ENCODE measurements at regions not wholly inside any gene's neighbourhood (a gene's known extent, or its start where the extent isn't known, plus 50 kb on each side); places are given as distances from the start of the nearest gene placed in this dataset.

- no peak overlapping the region for H3K4me3 ChIP-seq
- no peak for TF ChIP-seq CTCF (IDR thresholded peaks at IDR 0.05)
- DNase-seq (no peak), ATAC-seq (no peak)
- H3K36me3 ChIP-seq (ENCODE audit: low read depth) = no peaks in the 10 kb centered on the region
- intact Hi-C loops (cut with DNase I, micrococcal nuclease) = no loop called here
- no peaks in the 10 kb centered on the region for H3K4me1 ChIP-seq (ENCODE audit: low read depth)
- H3K9me3 ChIP-seq = no peaks in the 10 kb centered on the region
These were observed 205.4 kb upstream of the TSC22D2 start for GRCh38 chr3:150202711-150203110.

GRCh38 chr3:150194957-150195356 is 213.1 kb upstream of the TSC22D2 start:
- no peak for TF ChIP-seq CTCF (IDR thresholded peaks at IDR 0.05)
- Histone ChIP-seq H3K9me3 (no peaks in the 10 kb centered on the region), H3K4me1 (ENCODE audit: low read depth) (no peaks in the 10 kb centered on the region), H3K4me3 (no peak overlapping the region), H3K36me3 (ENCODE audit: low read depth) (no peaks in the 10 kb centered on the region)
- ATAC-seq (no peak), DNase-seq (no peak)
- intact Hi-C loops (cut with DNase I, micrococcal nuclease) = no loop called here

- H3K4me1 ChIP-seq (ENCODE audit: low read depth) = no peaks in the 10 kb centered on the region
- no peak for ATAC-seq
- intact Hi-C loops (cut with DNase I, micrococcal nuclease) = no loop called here
- H3K4me3 ChIP-seq = no peak overlapping the region
- no peaks in the 10 kb centered on the region for H3K9me3 ChIP-seq
- H3K36me3 ChIP-seq (ENCODE audit: low read depth) = no peaks in the 10 kb centered on the region
- no peak for TF ChIP-seq CTCF (IDR thresholded peaks at IDR 0.05)
- DNase-seq = no peak
These were observed 213.6 kb upstream of the TSC22D2 start for GRCh38 chr3:150194513-150194912.

- no peak for TF ChIP-seq CTCF (IDR thresholded peaks at IDR 0.05)
- no peaks in the 10 kb centered on the region for H3K9me3 ChIP-seq
- ATAC-seq = peak; percentile 47
- H3K4me3 ChIP-seq = no peak overlapping the region
- H3K36me3 ChIP-seq (ENCODE audit: low read depth) = no peaks in the 10 kb centered on the region
- intact Hi-C loops (cut with DNase I, micrococcal nuclease) = loop anchor here (5.0 to 10.0 kb wide), 2 partner anchors 217 to 220 kb away; no protein-coding TSS in a partner anchor
- peaks cover 4% of the 10 kb centered on the region for H3K4me1 ChIP-seq (ENCODE audit: low read depth)
- no peak for DNase-seq
These were observed 213.9 kb upstream of the PFN2 start for GRCh38 chr3:150184426-150185071.

GRCh38 chr3:150183678-150184425 is 213.2 kb upstream of the PFN2 start:
- DNase-seq = peak; percentile 54 to 66 (median 56)
- no peaks in the 10 kb centered on the region for H3K36me3 ChIP-seq (ENCODE audit: low read depth)
- ATAC-seq = peak; percentile 91
- intact Hi-C loops (cut with DNase I, micrococcal nuclease) = loop anchor here (5.0 to 10.0 kb wide), 2 partner anchors 217 to 219 kb away; no protein-coding TSS in a partner anchor
- TF ChIP-seq CTCF (IDR thresholded peaks at IDR 0.05) = no peak
- H3K9me3 ChIP-seq = no peaks in the 10 kb centered on the region
- peaks cover 4% of the 10 kb centered on the region for H3K4me1 ChIP-seq (ENCODE audit: low read depth)
- H3K4me3 ChIP-seq = no peak overlapping the region
